GM19351 (cell line): ENCODE measurements at regions not wholly inside any gene's neighbourhood (a gene's known extent, or its start where the extent isn't known, plus 50 kb on each side); places are given as distances from the start of the nearest gene placed in this dataset.
A peak's percentile ranks its signal among the peaks of the same experiment; 100 is the strongest.

ENCODE experiments used
- ATAC-seq: cut with Tn5 transposase; IDR thresholded peaks from one replicate; pipeline ENCODE4 v1.9.1; 2021; ENCODE audit warnings: mild to moderate bottlenecking, moderate library complexity; ENCODE audit not compliant: unreplicated experiment

DNA sequence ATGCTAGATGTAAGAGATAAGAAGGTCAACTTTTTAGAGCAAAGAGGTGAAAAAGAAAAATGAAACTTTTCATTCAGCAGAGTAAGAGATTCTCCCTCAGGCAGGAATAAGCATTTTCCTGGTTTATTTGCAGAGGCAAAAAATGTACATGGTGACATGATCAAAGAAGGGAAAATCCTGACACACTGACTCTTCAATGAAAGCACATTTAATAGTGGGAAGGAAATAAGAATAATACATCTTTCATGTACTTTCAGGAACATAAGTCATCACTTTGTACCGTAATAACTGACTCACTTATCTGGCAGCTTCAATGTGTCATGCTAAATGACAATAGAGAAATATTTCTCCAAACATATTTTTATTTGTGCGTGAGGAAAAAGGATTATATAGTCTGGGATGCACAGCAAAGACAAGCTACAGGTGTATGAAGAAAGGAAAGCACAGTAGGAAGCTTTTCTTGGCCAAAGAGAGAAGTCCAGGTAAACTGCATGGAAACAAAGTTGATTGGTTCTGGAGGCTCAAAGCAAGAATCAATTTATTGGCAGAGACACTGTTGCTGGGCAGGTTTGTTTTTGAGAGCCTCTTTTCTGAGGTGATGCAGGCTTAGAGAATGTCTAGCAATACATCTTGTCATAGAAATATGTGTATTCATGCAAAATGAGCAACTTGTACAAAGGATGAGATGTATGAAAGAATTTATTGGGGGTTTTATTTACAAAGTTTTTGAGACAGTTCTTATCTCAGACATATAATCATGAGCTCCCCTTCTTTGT is 1409.0 kb downstream of the PLA2G4A start:
- ATAC-seq = no peak

DNA sequence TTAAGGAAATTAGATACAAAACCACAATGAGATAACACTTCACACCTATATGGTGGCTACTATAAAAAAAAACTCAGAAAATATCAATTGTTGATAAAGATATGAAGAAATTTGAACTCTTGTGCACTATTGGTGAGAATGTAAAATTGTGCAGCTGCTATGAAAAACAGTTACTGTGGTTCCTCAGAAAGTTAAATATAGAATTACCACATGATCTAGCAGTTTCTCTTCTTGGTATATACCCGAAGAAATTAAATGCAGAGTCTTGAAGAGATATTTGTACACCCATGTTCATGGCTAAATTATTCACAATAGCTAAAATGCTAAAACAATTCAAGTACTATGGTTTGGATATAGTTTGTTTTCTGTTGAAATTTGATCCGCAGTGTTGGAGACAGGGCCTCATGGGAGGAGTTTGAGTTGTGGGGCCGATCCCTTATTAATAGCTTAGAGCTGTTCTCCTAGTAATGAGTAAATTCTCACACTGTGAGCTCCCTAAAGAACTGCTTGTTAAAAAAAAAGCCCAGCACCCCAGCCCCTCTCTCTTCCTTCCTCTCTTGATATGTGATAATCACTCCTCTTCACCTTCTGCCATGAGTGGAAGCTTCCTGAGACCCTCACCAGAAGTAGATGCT is 1412.1 kb downstream of the PLA2G4A start:
- peak; percentile 41 for ATAC-seq

DNA sequence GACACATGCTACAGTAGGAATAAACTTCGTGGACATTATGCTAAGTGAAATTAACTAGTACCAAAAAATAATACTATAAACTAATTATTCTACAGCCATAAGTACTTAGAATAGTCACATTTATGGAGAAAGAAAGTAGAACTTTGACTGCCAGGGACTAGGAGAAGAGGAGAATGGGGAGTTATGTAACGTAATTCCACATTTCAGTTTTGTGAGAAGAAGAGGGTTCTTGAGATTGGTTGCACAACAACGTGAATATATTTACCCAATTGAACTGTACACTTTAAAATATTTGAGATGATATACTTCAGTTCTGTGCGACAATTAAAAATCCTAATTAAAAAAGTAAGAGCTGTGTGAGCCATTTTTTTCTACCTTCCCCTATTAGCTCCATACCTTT is 1412.9 kb downstream of the PLA2G4A start:
- ATAC-seq = no peak

DNA sequence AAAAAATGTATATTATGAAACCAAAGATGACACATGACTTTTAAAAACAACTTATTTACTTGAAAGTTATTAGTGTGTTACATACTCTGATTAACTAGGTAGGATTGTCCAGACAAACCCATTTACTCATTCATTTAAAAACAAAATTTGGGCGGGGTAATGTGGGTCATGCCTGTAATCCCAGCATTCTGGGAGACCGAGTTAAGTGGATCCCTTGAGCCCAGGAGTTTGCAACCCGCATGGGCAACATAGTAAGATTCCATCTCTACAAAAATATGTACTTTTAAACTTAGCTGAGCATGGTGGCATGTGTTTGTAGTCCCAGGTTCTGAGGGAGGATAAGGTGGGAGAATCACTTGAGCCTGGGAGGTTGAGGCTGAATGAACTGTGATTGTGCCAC is 1414.7 kb downstream of the PLA2G4A start:
- no peak for ATAC-seq

DNA sequence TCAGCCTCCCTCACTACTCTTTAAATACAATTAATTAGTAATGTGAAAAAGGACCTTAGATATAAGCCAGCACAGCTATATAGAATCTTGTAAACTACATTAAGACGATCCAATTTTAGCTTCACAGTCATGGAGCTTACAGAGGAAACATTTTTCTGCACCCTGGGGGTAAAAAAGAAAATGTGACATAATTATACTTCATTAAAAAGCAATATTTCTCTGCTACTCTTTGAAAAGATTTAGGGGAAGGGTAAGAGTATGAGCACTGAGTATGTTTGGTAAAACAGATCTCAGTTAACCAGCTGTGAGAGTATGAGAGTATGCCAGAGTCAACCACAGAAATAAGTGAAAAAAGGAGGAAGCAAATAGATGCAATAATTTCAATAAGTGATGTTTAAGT is 1415.9 kb downstream of the PLA2G4A start:
- no peak for ATAC-seq

DNA sequence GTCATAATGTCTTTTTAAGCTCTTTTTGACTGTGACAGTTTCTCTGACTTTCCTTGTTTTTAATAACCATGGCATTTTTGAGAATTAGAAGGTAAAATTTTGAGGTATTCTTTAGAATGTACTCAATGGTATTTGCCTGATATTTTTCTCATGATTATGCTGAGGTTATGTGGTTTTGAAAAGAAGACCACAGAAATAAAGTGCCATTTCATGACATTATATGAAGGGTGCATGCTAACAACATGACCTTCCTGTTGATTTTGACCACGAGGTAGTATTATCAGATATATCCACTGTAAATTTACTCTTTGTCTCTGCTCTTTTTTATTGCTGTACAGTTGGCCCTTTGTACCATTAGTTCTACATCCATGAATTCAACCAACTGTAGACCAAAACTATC is 1418.5 kb downstream of the PLA2G4A start:
- no peak for ATAC-seq

DNA sequence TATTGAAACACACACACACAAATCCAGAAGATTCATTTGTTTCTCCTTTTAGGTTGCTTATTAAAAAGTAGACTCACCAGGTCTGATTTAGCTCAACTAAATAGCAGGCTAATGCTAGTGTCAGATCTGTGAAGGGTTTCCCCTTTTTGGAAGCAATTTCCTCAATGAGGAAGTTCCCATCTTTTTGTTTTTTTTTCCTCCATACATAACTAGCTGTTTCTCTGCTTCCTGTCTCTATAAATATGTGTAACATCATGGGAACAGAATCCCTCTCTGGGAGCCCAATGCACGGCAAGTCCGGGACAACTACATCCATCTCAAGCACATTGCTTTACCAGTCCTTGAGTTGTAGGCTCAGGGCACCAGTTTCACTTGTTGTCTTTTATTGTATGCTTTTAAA is 1421.1 kb downstream of the PLA2G4A start:
- no peak for ATAC-seq

DNA sequence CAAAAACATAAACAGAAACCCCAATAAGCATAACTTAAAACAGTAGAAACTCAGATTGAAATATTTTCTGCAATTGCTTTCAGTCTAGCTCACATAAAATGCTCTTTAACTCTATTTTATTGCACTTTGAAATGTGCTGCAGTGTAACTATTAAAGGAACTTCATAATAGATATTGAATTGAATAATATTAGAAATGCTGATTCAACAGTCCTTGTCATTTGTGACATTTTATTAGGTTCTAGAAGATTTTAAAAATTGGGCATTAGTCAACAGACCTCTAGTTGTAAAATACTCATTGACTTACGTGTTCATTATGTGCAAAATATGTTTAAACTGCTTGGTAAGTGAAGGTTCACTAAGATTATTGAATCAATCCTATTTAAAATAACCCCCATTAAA is 1422.3 kb downstream of the PLA2G4A start:
- ATAC-seq = no peak

DNA sequence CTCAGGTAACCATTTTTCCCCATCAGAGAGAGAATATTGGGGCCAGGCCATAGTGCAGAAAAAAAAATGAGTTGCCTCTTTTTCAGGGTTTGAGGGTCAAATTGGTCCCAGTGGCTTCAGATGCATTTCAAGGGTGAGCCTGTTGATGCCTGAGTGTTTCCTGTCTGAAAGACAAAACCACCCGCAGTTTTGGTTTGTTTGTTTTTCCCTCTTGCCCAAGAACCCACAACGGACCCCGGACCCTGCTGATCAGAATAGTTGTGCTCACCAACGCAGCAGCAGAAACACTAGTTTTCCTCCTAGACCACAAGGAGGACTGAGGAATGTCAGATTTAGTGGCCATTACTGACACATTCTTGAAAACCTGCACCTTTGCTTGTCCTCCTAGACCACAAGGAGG is 1433.1 kb downstream of the PLA2G4A start:
- ATAC-seq = no peak

DNA sequence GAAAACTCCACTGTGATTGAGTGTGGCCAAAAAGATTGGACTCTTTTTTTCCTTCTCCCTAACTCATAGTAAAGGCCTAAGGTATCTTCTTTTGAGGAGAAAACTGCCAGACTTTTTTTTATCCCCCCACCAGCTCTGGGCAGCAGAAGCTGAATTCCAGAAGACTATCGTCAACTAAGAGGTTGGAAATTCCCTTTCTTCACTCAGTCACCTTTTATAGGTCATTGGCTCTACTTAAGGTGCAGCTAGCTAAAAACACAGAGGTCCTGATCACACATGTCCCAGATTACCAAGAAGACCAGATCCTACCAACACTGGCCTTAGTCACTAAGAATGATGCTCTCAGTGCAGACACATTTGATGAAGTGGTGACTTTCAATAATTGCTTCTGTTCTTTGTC is 1441.2 kb downstream of the PLA2G4A start:
- no peak for ATAC-seq

DNA sequence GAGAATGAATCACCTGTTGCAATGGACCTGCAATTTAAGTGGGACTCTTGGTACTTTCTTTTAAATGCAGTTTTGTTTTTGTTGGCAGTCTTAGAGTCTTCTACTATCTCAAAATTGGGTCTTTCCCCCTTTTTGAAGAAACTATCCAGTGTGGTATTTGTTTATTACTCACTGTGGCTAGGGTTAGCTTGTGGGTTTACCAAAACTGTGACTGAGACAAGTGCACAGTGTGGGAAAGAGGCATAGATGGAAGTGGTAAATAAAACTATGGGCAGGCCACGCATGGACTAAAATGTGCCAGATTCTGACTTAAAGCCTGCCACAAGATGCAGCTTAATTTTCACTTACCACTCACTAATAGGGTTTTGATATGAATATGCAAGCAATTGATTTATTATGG is 1441.7 kb downstream of the PLA2G4A start:
- no peak for ATAC-seq

DNA sequence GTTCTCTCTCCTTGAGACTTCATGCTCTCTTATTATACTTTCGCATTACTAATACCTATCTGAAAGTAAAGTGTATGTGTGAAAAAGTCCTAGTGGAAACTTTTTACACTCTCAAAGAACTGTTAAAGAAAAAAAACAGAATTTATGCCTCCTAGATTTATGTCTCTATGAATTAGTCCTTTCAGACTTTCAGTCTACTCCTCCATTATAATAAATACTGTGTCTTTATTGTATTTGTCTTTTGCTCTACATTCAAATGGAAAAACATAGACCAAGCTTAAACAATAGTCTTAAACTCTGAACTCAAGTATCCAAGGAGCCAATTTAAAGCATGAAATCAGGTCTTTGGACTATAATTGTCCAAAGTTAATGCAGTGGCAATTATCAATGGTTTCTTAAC is 1449.0 kb downstream of the PLA2G4A start:
- no peak for ATAC-seq

DNA sequence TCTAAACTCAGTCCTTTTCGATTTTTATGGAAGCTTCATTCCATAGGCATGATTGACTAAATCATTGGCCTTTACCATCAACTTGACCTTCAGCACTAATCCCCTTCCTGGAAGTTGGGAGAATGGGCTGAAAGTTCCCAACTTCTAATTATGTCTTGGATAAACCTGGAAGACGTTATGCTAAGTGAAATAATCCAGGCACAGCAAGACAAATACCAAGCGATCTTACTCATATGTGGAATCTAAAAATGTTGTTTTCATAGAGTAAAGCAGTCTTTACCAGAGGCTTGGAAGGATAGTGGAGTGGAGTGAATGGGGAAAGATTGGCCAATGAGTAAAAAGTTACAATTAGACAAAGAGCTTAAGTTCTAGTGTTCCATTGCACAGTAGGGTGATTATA is 1453.2 kb downstream of the PLA2G4A start:
- ATAC-seq = no peak

DNA sequence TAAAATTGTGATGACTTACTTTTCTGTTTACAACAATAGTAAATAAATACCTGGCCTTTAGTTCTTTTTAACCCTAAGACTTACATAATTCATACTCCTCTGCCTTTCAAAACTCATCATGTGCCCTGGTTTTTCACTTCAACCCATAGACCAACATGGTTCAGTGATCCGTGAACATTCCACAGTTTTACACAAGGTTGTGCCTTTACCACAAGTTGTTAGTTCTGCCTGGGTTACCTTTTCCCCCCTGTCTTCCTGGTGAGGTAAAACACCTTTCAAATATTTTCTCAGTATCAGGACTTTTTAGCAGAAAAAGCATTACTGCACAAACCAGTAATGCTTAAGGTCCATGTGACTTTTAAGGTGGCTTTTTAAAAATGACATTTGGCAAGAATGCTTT is 1466.4 kb downstream of the PLA2G4A start:
- no peak for ATAC-seq

DNA sequence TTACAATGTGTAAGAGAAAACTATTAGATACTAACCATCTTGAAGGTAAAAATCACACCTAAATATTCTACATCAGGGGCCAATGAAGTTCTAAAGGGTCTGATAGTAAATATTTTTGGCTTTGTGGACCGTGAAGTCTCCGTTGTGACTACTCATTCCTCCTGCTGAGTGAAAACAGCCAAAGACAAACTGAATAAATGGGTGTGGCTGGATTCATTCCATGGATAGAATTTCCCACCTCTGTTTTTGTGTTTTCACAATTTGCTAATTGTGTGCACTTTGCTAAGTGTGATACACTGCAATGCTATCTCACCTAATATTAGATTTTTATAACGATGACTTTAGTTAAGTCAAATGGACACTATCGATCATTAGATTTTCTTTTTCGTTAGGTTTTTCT is 1474.0 kb downstream of the PLA2G4A start:
- ATAC-seq = no peak

DNA sequence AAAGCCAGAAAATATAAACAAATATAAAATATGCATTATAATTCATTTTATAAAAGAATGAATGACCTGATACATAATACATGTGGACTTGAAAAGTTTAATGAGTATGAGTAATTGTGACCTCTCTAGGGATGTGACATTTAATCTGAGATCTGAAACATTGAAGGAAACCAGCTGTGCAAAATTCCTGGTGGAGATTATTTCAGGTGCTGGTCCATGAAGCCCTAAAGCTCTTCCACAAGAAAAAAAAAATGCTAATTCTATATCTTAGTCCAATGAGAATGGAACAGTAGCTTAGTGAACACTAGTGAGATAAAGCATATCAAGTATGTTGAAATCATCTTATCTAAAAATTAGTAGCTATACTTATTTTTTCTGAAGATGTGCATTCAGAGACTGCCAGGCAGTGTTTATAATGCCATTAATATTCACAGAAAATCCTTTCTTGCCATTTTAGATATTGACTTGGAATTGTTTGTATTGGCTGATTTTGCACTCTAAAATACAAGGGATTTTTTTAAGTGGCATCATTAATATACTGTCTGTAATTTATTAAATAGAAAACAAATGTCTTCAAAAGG is 1485.9 kb downstream of the PLA2G4A start:
- ATAC-seq = no peak

DNA sequence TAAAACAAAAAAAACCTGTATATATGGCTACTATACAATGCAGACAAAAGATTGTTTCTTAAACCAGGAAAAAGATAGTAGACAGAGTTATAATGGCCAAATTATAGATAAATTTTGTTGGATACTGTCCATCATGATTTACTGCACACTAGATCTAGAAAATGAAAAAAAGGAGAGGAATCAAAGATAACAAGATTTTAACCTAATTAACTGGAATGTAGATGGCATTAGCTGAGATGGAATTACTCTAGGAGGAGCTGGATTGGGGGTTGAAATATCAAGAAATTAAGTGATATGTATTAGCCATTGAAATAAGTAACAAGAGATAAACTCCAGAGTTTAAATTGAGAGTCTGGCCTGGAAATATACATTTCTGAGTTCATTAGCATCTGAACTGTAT is 1489.1 kb downstream of the PLA2G4A start:
- no peak for ATAC-seq

DNA sequence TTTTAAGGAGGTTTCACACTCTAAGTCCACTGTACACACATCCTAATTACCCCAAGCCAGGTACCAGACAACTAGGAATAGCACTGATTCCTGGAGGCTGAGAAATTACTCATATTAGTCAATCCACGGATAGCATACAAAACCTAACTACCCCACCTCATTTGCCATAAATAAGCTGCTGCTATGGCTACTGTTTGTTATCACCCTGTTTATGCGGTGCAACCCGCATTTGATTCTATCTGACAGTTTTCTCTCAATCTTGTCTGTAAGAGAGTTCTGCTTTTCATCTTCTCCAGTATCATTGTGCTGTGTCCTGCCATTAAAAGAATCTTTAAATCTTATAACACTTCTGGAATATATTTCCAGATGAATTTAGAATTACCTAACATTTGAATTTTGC is 1496.5 kb downstream of the PLA2G4A start:
- no peak for ATAC-seq

DNA sequence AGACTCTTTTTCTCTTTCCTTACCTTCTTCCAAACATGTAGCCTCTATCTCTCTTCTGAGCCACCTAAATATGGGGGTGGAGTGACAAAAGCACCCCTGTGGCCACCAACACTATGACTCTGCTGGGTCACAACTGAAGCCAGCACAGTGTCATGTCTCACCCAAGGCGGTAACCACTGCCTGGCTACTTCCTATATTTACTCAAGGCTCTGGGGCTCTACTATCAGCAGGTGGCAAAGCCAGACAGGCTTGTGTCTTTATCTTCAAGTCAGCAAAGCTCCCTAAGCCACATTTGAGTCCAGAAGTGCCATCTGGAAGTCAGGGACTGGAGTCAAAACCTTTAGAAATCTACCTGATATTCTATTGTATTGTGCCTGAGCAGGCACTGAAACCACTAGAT is 1515.2 kb downstream of the PLA2G4A start:
- ATAC-seq = no peak

DNA sequence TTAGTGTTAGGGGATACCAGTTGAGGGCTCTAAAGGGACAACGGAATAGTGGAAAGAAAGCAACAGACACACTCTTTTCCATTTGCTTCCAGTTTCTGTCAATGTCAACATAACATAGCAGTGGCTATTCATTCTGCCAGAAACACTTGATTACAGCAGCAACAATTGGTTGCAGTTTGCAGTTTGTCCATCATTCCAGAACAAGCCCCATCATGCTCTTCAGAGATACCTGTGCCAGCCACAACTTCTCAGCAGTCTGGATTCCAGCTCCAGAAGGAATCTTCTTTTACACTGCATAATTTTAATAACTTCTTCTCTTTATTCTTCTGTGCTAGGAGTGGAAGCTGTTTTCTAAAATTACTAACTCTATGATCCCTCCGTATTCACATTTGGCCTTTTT is 1521.4 kb downstream of the PLA2G4A start:
- ATAC-seq = no peak

DNA sequence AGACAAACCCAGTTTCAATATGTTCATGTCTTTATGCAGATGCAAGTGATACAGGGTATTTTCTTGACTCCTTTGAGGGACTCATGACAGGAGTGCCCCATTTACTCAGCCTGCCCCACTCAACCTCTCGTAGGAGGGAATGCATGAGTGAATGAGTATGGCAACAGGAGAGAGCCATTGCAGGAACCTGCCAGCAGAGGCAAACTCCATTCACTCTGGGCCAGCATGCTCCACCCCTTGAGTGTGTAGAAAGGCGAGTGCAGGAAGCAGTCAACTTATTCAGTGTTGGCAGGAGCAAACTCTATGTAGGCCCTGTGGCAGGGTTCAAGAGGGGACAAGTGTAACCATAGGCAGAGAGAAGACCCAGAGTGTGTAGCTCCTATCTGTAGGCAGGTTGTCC is 1526.3 kb downstream of the PLA2G4A start:
- ATAC-seq = no peak

DNA sequence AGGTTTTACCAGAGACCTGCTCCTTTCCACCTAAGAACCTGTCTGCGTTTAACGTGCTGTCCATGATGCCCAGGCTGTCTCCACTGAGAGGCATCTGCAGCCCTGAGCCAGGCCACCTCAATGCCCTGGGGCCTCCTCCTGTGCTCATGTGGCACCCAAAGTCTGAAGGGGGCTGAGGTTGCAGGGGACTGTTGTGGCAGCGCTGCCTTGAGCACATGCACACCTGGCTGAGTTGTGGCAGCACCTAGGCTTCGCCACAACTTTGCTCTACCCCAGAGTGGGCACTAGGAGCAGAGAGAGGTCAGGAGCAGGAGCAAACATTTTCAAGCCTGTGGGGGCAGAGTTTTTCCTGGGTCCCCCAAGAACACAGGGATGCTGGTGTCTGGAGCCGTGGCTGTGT is 1527.1 kb downstream of the PLA2G4A start:
- no peak for ATAC-seq
